ENCODE measurements at regions not wholly inside any gene's neighbourhood (a gene's known extent, or its start where the extent isn't known, plus 50 kb on each side); places are given as distances from the start of the nearest gene placed in this dataset.
"Not testable (repeated sequence)": the region's sequence is repeated elsewhere in the genome, so short reads cannot be mapped to it uniquely, and the experiment has no call there.

DNA sequence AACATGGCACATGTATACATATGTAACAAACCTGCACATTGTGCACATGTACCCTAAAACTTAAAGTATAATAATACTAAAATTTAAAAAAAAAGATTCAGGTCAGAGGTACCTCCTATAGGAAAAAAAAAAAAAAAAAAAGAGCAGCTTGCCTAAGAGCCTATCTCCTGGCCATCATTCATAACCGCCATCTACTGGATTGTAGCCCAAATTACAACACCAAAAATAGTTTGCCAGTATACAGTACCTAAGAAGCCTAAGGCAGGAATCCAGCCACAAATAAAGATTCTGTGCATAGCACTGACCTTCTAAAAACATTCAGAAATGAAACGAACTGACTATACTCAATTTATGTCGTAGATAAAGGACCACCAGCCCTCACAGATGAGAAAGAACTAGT lies 438.4 kb upstream of the ADGRB3 start:
- Histone ChIP-seq H2BK15ac (ENCODE audit: low read length) (no peak overlapping the region), H3K4me3 (ENCODE audit: low read length in 2 of 2) (no peak overlapping the region), H3K27ac (replicated peaks; ENCODE audit: low read length) (no peak overlapping the region), H2AK5ac (ENCODE audit: low read depth, low read length) (no peak overlapping the region), H3K27me3 (ENCODE audit: control insufficient read depth in 3 of 3, insufficient read depth in 3 of 3, low read depth in 1 of 3, low read length in 3 of 3) (no peaks in the 10 kb centered on the region), H2BK12ac (ENCODE audit: low read length) (no peak overlapping the region), H3K18ac (ENCODE audit: low read length) (no peak overlapping the region), H3K14ac (ENCODE audit: low read length) (no peak overlapping the region), H3K23ac (ENCODE audit: low read depth, low read length, poor library complexity) (no peak overlapping the region), H4K91ac (ENCODE audit: low read depth, low read length, poor library complexity) (no peak overlapping the region), H3K4ac (ENCODE audit: low read length) (no peak overlapping the region), H4K8ac (ENCODE audit: low read depth, low read length) (no peak overlapping the region), H3K4me1 (ENCODE audit: control insufficient read depth in 2 of 2, insufficient read depth in 1 of 2, low read depth in 1 of 2, low read length in 2 of 2) (no peaks in the 10 kb centered on the region), H3K79me1 (ENCODE audit: low read depth, low read length) (no peaks in the 10 kb centered on the region), H3K4me2 (ENCODE audit: insufficient read depth, low read length, poor library complexity, severe bottlenecking) (no peak overlapping the region), H2AFZ (ENCODE audit: low read length) (no peak overlapping the region), H2BK120ac (ENCODE audit: low read depth, low read length) (no peak overlapping the region), H2BK5ac (ENCODE audit: low read length) (no peak overlapping the region), H3K9me3 (replicated peaks in 1 of 2; ENCODE audit: control insufficient read depth in 2 of 2, insufficient read depth in 1 of 2, low read depth in 1 of 2, low read length in 2 of 2) (peaks cover 2 to 9% of the 10 kb centered on the region in 2 donors), H3K36me3 (replicated peaks in 1 of 2; ENCODE audit: control insufficient read depth in 2 of 2, insufficient read depth in 2 of 2, low read length in 2 of 2) (no peaks in the 10 kb centered on the region), H3K9ac (ENCODE audit: low read depth, low read length, poor library complexity) (no peak overlapping the region)
- no peak for DNase-seq (ENCODE audit: low spot score)
- no CpG with 5 or more reads among the region's 3 CpGs for WGBS, 2 donors (ENCODE audit: extremely low coverage in 2 of 2, insufficient read length in 2 of 2, insufficient replicate concordance in 1 of 2)

DNA sequence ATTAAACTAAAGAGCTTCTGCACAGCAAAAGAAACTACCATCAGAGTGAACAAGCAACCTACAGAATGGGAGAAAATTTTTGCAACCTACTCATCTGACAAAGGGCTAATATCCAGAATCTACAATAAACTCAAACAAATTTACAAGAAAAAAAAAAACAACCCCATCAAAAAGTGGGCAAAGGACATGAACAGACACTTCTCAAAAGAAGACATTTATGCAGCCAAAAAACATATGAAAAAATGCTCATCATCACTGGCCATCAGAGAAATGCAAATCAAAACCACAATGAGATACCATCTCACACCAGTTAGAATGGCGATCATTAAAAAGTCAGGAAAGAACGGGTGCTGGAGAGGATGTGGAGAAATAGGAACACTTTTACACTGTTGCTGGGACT lies 439.3 kb upstream of the ADGRB3 start:
- no CpG with 5 or more reads among the region's 2 CpGs for WGBS, 2 donors (ENCODE audit: extremely low coverage in 2 of 2, insufficient read length in 2 of 2, insufficient replicate concordance in 1 of 2)
- H3K23ac ChIP-seq (ENCODE audit: low read depth, low read length, poor library complexity); H3K4me2 ChIP-seq (ENCODE audit: insufficient read depth, low read length, poor library complexity, severe bottlenecking); H3K9me3 ChIP-seq (replicated peaks in 1 of 2; ENCODE audit: control insufficient read depth in 2 of 2, insufficient read depth in 1 of 2, low read depth in 1 of 2, low read length in 2 of 2); H3K18ac ChIP-seq (ENCODE audit: low read length); H4K91ac ChIP-seq (ENCODE audit: low read depth, low read length, poor library complexity); H2BK120ac ChIP-seq (ENCODE audit: low read depth, low read length); H3K4me3 ChIP-seq (ENCODE audit: low read length in 2 of 2); H2AFZ ChIP-seq (ENCODE audit: low read length); H3K79me1 ChIP-seq (ENCODE audit: low read depth, low read length); H3K27ac ChIP-seq (replicated peaks; ENCODE audit: low read length); H3K14ac ChIP-seq (ENCODE audit: low read length); H3K27me3 ChIP-seq (ENCODE audit: control insufficient read depth in 3 of 3, insufficient read depth in 3 of 3, low read depth in 1 of 3, low read length in 3 of 3); H2BK5ac ChIP-seq (ENCODE audit: low read length); H3K9ac ChIP-seq (ENCODE audit: low read depth, low read length, poor library complexity); H2BK15ac ChIP-seq (ENCODE audit: low read length); H3K4me1 ChIP-seq (ENCODE audit: control insufficient read depth in 2 of 2, insufficient read depth in 1 of 2, low read depth in 1 of 2, low read length in 2 of 2); DNase-seq (ENCODE audit: low spot score); H2BK12ac ChIP-seq (ENCODE audit: low read length); H2AK5ac ChIP-seq (ENCODE audit: low read depth, low read length); H3K4ac ChIP-seq (ENCODE audit: low read length); H4K8ac ChIP-seq (ENCODE audit: low read depth, low read length); H3K36me3 ChIP-seq (replicated peaks in 1 of 2; ENCODE audit: control insufficient read depth in 2 of 2, insufficient read depth in 2 of 2, low read length in 2 of 2): not testable (repeated sequence)

DNA sequence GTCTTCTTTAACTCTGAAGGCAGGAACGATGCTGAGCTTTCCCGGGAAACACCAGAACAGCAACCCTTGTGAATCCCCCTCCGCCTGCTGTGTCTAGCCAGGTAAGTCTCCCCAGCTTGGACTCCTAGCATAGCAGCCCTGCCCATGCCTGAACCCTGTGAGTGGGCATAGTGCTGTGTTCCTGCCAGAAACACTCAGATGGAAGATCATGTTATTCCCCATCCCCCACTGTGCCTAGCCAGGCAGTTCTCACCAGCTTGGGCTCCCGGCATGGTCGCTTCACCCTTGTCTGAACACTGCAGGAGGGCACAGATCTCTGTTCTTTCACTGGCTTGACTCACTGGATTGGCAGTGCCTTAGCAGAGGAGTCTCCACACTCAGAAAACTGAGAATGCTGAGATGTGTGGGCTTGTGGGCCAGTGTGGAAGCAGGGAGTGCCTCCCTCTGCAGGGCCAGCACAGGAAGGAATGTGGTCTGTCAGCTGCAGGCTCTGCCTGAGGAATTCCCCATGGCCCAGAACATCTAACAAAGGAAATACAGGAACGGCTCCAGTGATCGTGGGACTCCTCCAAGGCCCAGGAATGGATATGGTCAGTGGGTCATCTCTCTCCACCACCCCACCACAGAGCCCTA lies 440.1 kb upstream of the ADGRB3 start:
- H3K4me1 ChIP-seq (ENCODE audit: control insufficient read depth in 2 of 2, insufficient read depth in 1 of 2, low read depth in 1 of 2, low read length in 2 of 2), result no peaks in the 10 kb centered on the region
- no peak overlapping the region for H2AK5ac ChIP-seq (ENCODE audit: low read depth, low read length)
- no peak overlapping the region for H2AFZ ChIP-seq (ENCODE audit: low read length)
- no peak overlapping the region for H3K4me2 ChIP-seq (ENCODE audit: insufficient read depth, low read length, poor library complexity, severe bottlenecking)
- no peak overlapping the region for H4K8ac ChIP-seq (ENCODE audit: low read depth, low read length)
- peak overlapping the region; percentile 89 for H3K4ac ChIP-seq (ENCODE audit: low read length)
- H2BK12ac ChIP-seq (ENCODE audit: low read length), result no peak overlapping the region
- H3K4me3 ChIP-seq (ENCODE audit: low read length in 2 of 2), result no peak overlapping the region
- no peak overlapping the region for H3K27ac ChIP-seq (replicated peaks; ENCODE audit: low read length)
- H2BK120ac ChIP-seq (ENCODE audit: low read depth, low read length), result no peak overlapping the region
- H4K91ac ChIP-seq (ENCODE audit: low read depth, low read length, poor library complexity), result no peak overlapping the region
- WGBS, 2 donors (ENCODE audit: extremely low coverage in 2 of 2, insufficient read length in 2 of 2, insufficient replicate concordance in 1 of 2), result no CpG with 5 or more reads among the region's 7 CpGs
- DNase-seq (ENCODE audit: low spot score), result no peak
- H3K23ac ChIP-seq (ENCODE audit: low read depth, low read length, poor library complexity), result no peak overlapping the region
- peak overlapping the region; percentile 21 for H3K9ac ChIP-seq (ENCODE audit: low read depth, low read length, poor library complexity)
- H3K36me3 ChIP-seq (replicated peaks in 1 of 2; ENCODE audit: control insufficient read depth in 2 of 2, insufficient read depth in 2 of 2, low read length in 2 of 2), result no peaks in the 10 kb centered on the region
- H3K79me1 ChIP-seq (ENCODE audit: low read depth, low read length), result no peaks in the 10 kb centered on the region
- no peak overlapping the region for H2BK5ac ChIP-seq (ENCODE audit: low read length)
- peaks cover 2 to 9% of the 10 kb centered on the region in 2 donors for H3K9me3 ChIP-seq (replicated peaks in 1 of 2; ENCODE audit: control insufficient read depth in 2 of 2, insufficient read depth in 1 of 2, low read depth in 1 of 2, low read length in 2 of 2)
- no peak overlapping the region for H2BK15ac ChIP-seq (ENCODE audit: low read length)
- no peaks in the 10 kb centered on the region for H3K27me3 ChIP-seq (ENCODE audit: control insufficient read depth in 3 of 3, insufficient read depth in 3 of 3, low read depth in 1 of 3, low read length in 3 of 3)
- H3K14ac ChIP-seq (ENCODE audit: low read length), result no peak overlapping the region
- H3K18ac ChIP-seq (ENCODE audit: low read length), result no peak overlapping the region

DNA sequence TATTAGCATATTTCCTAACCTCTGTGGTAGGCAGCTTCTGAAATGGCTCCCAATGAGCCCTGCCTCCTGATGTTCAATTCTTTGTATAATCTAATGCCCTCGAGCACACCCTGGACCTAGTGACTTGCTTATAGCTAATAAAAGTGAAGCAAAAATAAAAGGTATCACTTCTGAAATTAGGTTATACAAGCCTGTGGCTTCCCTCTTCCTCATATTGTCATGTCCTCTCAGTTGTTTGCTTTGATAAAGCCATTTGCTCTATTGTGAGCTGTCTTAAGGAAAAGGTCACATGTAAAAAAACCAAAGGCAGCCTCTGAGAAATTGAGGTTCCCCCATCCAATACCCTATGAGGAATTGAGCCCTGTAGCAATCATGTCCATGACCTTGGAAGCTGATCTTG lies 442.1 kb upstream of the ADGRB3 start:
- Histone ChIP-seq H3K14ac (ENCODE audit: low read length) (no peak overlapping the region), H4K91ac (ENCODE audit: low read depth, low read length, poor library complexity) (no peak overlapping the region), H2BK12ac (ENCODE audit: low read length) (no peak overlapping the region), H3K4me3 (ENCODE audit: low read length in 2 of 2) (no peak overlapping the region), H3K18ac (ENCODE audit: low read length) (no peak overlapping the region), H3K4ac (ENCODE audit: low read length) (no peak overlapping the region), H3K27ac (replicated peaks; ENCODE audit: low read length) (no peak overlapping the region), H3K27me3 (ENCODE audit: control insufficient read depth in 3 of 3, insufficient read depth in 3 of 3, low read depth in 1 of 3, low read length in 3 of 3) (no peaks in the 10 kb centered on the region), H4K8ac (ENCODE audit: low read depth, low read length) (no peak overlapping the region), H3K36me3 (replicated peaks in 1 of 2; ENCODE audit: control insufficient read depth in 2 of 2, insufficient read depth in 2 of 2, low read length in 2 of 2) (no peaks in the 10 kb centered on the region), H3K79me1 (ENCODE audit: low read depth, low read length) (no peaks in the 10 kb centered on the region), H3K4me1 (ENCODE audit: control insufficient read depth in 2 of 2, insufficient read depth in 1 of 2, low read depth in 1 of 2, low read length in 2 of 2) (no peaks in the 10 kb centered on the region), H2BK5ac (ENCODE audit: low read length) (no peak overlapping the region), H3K9me3 (replicated peaks in 1 of 2; ENCODE audit: control insufficient read depth in 2 of 2, insufficient read depth in 1 of 2, low read depth in 1 of 2, low read length in 2 of 2) (peaks cover 2 to 9% of the 10 kb centered on the region in 2 donors), H3K9ac (ENCODE audit: low read depth, low read length, poor library complexity) (no peak overlapping the region), H2BK15ac (ENCODE audit: low read length) (no peak overlapping the region), H2BK120ac (ENCODE audit: low read depth, low read length) (no peak overlapping the region), H3K23ac (ENCODE audit: low read depth, low read length, poor library complexity) (no peak overlapping the region), H2AK5ac (ENCODE audit: low read depth, low read length) (no peak overlapping the region), H2AFZ (ENCODE audit: low read length) (no peak overlapping the region), H3K4me2 (ENCODE audit: insufficient read depth, low read length, poor library complexity, severe bottlenecking) (no peak overlapping the region)
- no peak for DNase-seq (ENCODE audit: low spot score)
- WGBS, 2 donors (ENCODE audit: extremely low coverage in 2 of 2, insufficient read length in 2 of 2, insufficient replicate concordance in 1 of 2), result no CpG with 5 or more reads among the region's 1 CpG

Measured in neuronal stem cell (in vitro differentiated cells).